GM23338 (cell line): ENCODE measurements at regions not wholly inside any gene's neighbourhood (a gene's known extent, or its start where the extent isn't known, plus 50 kb on each side); places are given as distances from the start of the nearest gene placed in this dataset.

ENCODE experiments used
- ATAC-seq: fragments of 200-7000 bp; cut with Tn5 transposase; 3 replicates; pipeline ENCODE4 v1.9.1; 2020
- DNase-seq: peaks from one replicate; pipeline ENCODE4 v3.0.0-alpha.2; 2015; ENCODE audit warnings: low spot score
- H2AFZ ChIP-seq: fragments of 200-600 bp; sonication (generic); 2 replicates; pipeline ENCODE4 v1.8.0; 2016; ENCODE audit warnings: antibody characterized with exemption, mild to moderate bottlenecking, moderate library complexity
- H3F3A ChIP-seq: fragments of 200-600 bp; sonication (generic); replicated peaks from 2 replicates; pipeline ENCODE4 v1.8.0; 2017; ENCODE audit warnings: antibody characterized with exemption, mixed run types, low read depth
- H3K27ac ChIP-seq: fragments of 200-600 bp; sonication (generic); 2 replicates; pipeline ENCODE4 v1.6.1; 2016; ENCODE audit warnings: low read depth
- H3K27me3 ChIP-seq: fragments of 200-600 bp; sonication (generic); 2 replicates; pipeline ENCODE4 v1.8.0; 2016; ENCODE audit warnings: mild to moderate bottlenecking, mixed run types, moderate library complexity; ENCODE audit not compliant: insufficient read depth
- H3K36me3 ChIP-seq: fragments of 200-600 bp; sonication (generic); 2 replicates; pipeline ENCODE4 v1.8.0; 2016; ENCODE audit warnings: mild to moderate bottlenecking; ENCODE audit not compliant: insufficient read depth
- H3K4me1 ChIP-seq: fragments of 200-600 bp; sonication (generic); 2 replicates; pipeline ENCODE4 v1.8.0; 2016; ENCODE audit warnings: mild to moderate bottlenecking, moderate library complexity; ENCODE audit not compliant: insufficient read depth
- H3K4me2 ChIP-seq: fragments of 200-600 bp; sonication (generic); 2 replicates; pipeline ENCODE4 v1.7.1; 2017; ENCODE audit warnings: mixed run types
- H3K4me3 ChIP-seq: fragments of 200-600 bp; sonication (generic); 2 replicates; pipeline ENCODE4 v1.6.1; 2016; ENCODE audit warnings: mixed run types
- H3K79me2 ChIP-seq: fragments of 200-600 bp; sonication (generic); replicated peaks from 2 replicates; pipeline ENCODE4 v1.8.0; 2017; ENCODE audit warnings: mild to moderate bottlenecking; ENCODE audit not compliant: insufficient read depth
- H3K9me2 ChIP-seq: fragments of 200-600 bp; sonication (generic); 2 replicates; pipeline ENCODE4 v1.8.0; 2017; ENCODE audit not compliant: insufficient read depth
- H4K20me1 ChIP-seq: fragments of 200-600 bp; sonication (generic); replicated peaks from 2 replicates; pipeline ENCODE4 v1.8.0; 2017; ENCODE audit warnings: mild to moderate bottlenecking; ENCODE audit not compliant: insufficient read depth
- H3K27ac Mint-ChIP-seq: 2 replicates; pipeline ENCODE4 v1.8.0; 2020; ENCODE audit warnings: inconsistent platforms, mild to moderate bottlenecking, moderate library complexity, mixed read lengths
- H3K27me3 Mint-ChIP-seq: 3 replicates; pipeline ENCODE4 v1.8.0; 2022; ENCODE audit warnings: low read depth, mild to moderate bottlenecking, moderate library complexity, mixed read lengths, inconsistent platforms; ENCODE audit not compliant: insufficient read depth, poor library complexity
- H3K36me3 Mint-ChIP-seq: 3 replicates; pipeline ENCODE4 v1.8.0; 2021; ENCODE audit warnings: low read depth, mild to moderate bottlenecking, inconsistent platforms, moderate library complexity, mixed read lengths
- H3K4me1 Mint-ChIP-seq: 3 replicates; pipeline ENCODE4 v1.8.0; 2020; ENCODE audit warnings: mild to moderate bottlenecking, inconsistent platforms, mixed read lengths
- H3K4me3 Mint-ChIP-seq: 3 replicates; pipeline ENCODE4 v1.8.0; 2021; ENCODE audit warnings: moderate library complexity, mild to moderate bottlenecking, inconsistent platforms, mixed read lengths
- H3K9me3 Mint-ChIP-seq: 3 replicates; pipeline ENCODE4 v1.8.0; 2020; ENCODE audit warnings: moderate library complexity, mild to moderate bottlenecking, inconsistent platforms, mixed read lengths
- EZH2 ChIP-seq: fragments of 200-600 bp; sonication (generic); IDR thresholded peaks from one replicate; pipeline ENCODE4 v1.8.0; 2017; ENCODE audit warnings: antibody characterized with exemption, mild to moderate bottlenecking, low read depth; ENCODE audit not compliant: unreplicated experiment
- JUNB ChIP-seq: IDR thresholded peaks from one replicate; pipeline ENCODE4 v1.6.1; 2016; ENCODE audit warnings: antibody characterized with exemption; ENCODE audit not compliant: unreplicated experiment
- NANOG ChIP-seq: IDR thresholded peaks from 2 replicates; pipeline ENCODE4 v1.6.1; 2016; ENCODE audit warnings: antibody characterized with exemption, borderline replicate concordance
- POLR2AphosphoS5 ChIP-seq: IDR thresholded peaks from 2 replicates; pipeline ENCODE4 v1.6.1; 2016; ENCODE audit warnings: antibody characterized with exemption, low read depth
- ZNF114 ChIP-seq: fragments of 250-450 bp; sonication (Bioruptor Pico); IDR thresholded peaks from 2 replicates; pipeline ENCODE4 v1.5.0; 2020; ENCODE audit warnings: mild to moderate bottlenecking, moderate library complexity
- TF ChIP-seq, protein P1 (sequence below), 2 experiments: fragments of 200-600 bp in 1 of 2; sonication (generic) in 1 of 2; conservative IDR thresholded peaks; 2 replicates each; pipeline versions ENCODE4 v1.5.1 to v1.6.1; 2016 to 2017; ENCODE audit warnings: antibody characterized with exemption in 2 of 2, low read depth in 2 of 2, mild to moderate bottlenecking in 2 of 2, moderate library complexity in 1 of 2
- TF ChIP-seq, protein P2 (sequence below): IDR thresholded peaks from one replicate; pipeline ENCODE4 v1.6.1; 2018; ENCODE audit warnings: antibody characterized with exemption; ENCODE audit not compliant: unreplicated experiment
- TF ChIP-seq, protein P3 (sequence below): fragments of 250-450 bp; sonication (Bioruptor Pico); IDR thresholded peaks from 2 replicates; pipeline ENCODE4 v1.5.0; 2020; ENCODE audit warnings: mild to moderate bottlenecking, moderate library complexity

DNA sequence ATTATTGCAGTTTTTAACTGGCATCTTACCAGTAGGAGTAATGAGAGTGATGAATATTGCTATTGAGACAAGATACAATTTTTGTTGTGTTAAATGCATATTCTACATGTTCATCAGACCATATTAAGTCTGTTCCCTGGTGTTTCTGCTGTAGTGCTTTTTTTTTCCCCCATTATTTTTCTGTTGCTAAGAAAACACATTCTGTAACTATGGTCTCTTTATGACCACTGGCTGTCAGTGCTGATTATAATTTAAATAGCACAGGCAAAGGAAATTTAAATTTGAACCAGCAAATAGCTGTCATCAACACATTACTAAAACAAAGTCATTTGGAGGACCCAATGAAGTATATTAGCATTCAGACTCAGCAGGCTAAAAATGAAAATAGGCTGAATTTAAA, 98.3 kb upstream of the ANKRD50 start:
- Histone ChIP-seq H3K79me2 (no peaks in the 10 kb centered on the region), H4K20me1 (no peaks in the 10 kb centered on the region), H3F3A (no peaks in the 10 kb centered on the region), H3K4me2 (no peak overlapping the region), H3K4me1 (peaks cover 24% of the 10 kb centered on the region), H3K27ac (no peak overlapping the region), H3K27me3 (no peaks in the 10 kb centered on the region), H3K36me3 (no peaks in the 10 kb centered on the region; the same call in 1 of the 2 replicates), H3K4me3 (no peak overlapping the region), H3K9me2 (peaks cover 7% of the 10 kb centered on the region), H2AFZ (no peak overlapping the region)
- peak overlapping the region; percentile 71; the same call in 1 of the 2 replicates for H3K27ac Mint-ChIP-seq
- ATAC-seq (no peak), DNase-seq (peak; percentile 32)
- H3K9me3 Mint-ChIP-seq = peaks cover 27% of the 10 kb centered on the region
- H3K4me3 Mint-ChIP-seq = no peak overlapping the region
- H3K4me1 Mint-ChIP-seq = peaks cover 35% of the 10 kb centered on the region
- H3K36me3 Mint-ChIP-seq = peaks cover 32% of the 10 kb centered on the region
- TF ChIP-seq EZH2 (no peak), JUNB (no peak), POLR2AphosphoS5 (no peak), ZNF114 (CRISPR knock-in tag) (no peak), NANOG (peak; percentile 21; the same call in 1 of the 2 replicates)
- TF ChIP-seq, protein P1, sequence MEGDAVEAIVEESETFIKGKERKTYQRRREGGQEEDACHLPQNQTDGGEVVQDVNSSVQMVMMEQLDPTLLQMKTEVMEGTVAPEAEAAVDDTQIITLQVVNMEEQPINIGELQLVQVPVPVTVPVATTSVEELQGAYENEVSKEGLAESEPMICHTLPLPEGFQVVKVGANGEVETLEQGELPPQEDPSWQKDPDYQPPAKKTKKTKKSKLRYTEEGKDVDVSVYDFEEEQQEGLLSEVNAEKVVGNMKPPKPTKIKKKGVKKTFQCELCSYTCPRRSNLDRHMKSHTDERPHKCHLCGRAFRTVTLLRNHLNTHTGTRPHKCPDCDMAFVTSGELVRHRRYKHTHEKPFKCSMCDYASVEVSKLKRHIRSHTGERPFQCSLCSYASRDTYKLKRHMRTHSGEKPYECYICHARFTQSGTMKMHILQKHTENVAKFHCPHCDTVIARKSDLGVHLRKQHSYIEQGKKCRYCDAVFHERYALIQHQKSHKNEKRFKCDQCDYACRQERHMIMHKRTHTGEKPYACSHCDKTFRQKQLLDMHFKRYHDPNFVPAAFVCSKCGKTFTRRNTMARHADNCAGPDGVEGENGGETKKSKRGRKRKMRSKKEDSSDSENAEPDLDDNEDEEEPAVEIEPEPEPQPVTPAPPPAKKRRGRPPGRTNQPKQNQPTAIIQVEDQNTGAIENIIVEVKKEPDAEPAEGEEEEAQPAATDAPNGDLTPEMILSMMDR (conservative IDR thresholded peaks at IDR 0.05; ENCODE audit: low read depth in 2 of 2) = no peak
- TF ChIP-seq, protein P2, sequence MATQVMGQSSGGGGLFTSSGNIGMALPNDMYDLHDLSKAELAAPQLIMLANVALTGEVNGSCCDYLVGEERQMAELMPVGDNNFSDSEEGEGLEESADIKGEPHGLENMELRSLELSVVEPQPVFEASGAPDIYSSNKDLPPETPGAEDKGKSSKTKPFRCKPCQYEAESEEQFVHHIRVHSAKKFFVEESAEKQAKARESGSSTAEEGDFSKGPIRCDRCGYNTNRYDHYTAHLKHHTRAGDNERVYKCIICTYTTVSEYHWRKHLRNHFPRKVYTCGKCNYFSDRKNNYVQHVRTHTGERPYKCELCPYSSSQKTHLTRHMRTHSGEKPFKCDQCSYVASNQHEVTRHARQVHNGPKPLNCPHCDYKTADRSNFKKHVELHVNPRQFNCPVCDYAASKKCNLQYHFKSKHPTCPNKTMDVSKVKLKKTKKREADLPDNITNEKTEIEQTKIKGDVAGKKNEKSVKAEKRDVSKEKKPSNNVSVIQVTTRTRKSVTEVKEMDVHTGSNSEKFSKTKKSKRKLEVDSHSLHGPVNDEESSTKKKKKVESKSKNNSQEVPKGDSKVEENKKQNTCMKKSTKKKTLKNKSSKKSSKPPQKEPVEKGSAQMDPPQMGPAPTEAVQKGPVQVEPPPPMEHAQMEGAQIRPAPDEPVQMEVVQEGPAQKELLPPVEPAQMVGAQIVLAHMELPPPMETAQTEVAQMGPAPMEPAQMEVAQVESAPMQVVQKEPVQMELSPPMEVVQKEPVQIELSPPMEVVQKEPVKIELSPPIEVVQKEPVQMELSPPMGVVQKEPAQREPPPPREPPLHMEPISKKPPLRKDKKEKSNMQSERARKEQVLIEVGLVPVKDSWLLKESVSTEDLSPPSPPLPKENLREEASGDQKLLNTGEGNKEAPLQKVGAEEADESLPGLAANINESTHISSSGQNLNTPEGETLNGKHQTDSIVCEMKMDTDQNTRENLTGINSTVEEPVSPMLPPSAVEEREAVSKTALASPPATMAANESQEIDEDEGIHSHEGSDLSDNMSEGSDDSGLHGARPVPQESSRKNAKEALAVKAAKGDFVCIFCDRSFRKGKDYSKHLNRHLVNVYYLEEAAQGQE = no peak
- TF ChIP-seq, protein P3, sequence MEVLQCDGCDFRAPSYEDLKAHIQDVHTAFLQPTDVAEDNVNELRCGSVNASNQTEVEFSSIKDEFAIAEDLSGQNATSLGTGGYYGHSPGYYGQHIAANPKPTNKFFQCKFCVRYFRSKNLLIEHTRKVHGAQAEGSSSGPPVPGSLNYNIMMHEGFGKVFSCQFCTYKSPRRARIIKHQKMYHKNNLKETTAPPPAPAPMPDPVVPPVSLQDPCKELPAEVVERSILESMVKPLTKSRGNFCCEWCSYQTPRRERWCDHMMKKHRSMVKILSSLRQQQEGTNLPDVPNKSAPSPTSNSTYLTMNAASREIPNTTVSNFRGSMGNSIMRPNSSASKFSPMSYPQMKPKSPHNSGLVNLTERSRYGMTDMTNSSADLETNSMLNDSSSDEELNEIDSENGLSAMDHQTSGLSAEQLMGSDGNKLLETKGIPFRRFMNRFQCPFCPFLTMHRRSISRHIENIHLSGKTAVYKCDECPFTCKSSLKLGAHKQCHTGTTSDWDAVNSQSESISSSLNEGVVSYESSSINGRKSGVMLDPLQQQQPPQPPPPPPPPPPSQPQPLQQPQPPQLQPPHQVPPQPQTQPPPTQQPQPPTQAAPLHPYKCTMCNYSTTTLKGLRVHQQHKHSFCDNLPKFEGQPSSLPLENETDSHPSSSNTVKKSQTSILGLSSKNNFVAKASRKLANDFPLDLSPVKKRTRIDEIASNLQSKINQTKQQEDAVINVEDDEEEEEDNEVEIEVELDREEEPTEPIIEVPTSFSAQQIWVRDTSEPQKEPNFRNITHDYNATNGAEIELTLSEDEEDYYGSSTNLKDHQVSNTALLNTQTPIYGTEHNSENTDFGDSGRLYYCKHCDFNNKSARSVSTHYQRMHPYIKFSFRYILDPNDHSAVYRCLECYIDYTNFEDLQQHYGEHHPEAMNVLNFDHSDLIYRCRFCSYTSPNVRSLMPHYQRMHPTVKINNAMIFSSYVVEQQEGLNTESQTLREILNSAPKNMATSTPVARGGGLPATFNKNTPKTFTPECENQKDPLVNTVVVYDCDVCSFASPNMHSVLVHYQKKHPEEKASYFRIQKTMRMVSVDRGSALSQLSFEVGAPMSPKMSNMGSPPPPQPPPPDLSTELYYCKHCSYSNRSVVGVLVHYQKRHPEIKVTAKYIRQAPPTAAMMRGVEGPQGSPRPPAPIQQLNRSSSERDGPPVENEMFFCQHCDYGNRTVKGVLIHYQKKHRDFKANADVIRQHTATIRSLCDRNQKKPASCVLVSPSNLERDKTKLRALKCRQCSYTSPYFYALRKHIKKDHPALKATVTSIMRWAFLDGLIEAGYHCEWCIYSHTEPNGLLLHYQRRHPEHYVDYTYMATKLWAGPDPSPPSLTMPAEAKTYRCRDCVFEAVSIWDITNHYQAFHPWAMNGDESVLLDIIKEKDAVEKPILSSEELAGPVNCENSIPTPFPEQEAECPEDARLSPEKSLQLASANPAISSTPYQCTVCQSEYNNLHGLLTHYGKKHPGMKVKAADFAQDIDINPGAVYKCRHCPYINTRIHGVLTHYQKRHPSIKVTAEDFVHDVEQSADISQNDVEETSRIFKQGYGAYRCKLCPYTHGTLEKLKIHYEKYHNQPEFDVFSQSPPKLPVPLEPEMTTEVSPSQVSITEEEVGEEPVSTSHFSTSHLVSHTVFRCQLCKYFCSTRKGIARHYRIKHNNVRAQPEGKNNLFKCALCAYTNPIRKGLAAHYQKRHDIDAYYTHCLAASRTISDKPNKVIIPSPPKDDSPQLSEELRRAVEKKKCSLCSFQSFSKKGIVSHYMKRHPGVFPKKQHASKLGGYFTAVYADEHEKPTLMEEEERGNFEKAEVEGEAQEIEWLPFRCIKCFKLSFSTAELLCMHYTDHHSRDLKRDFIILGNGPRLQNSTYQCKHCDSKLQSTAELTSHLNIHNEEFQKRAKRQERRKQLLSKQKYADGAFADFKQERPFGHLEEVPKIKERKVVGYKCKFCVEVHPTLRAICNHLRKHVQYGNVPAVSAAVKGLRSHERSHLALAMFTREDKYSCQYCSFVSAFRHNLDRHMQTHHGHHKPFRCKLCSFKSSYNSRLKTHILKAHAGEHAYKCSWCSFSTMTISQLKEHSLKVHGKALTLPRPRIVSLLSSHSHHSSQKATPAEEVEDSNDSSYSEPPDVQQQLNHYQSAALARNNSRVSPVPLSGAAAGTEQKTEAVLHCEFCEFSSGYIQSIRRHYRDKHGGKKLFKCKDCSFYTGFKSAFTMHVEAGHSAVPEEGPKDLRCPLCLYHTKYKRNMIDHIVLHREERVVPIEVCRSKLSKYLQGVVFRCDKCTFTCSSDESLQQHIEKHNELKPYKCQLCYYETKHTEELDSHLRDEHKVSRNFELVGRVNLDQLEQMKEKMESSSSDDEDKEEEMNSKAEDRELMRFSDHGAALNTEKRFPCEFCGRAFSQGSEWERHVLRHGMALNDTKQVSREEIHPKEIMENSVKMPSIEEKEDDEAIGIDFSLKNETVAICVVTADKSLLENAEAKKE (CRISPR knock-in tag) = no peak
- H3K27me3 Mint-ChIP-seq = no peaks in the 10 kb centered on the region
